ENCODE measurements at regions not wholly inside any gene's neighbourhood (a gene's known extent, or its start where the extent isn't known, plus 50 kb on each side); places are given as distances from the start of the nearest gene placed in this dataset.

DNA sequence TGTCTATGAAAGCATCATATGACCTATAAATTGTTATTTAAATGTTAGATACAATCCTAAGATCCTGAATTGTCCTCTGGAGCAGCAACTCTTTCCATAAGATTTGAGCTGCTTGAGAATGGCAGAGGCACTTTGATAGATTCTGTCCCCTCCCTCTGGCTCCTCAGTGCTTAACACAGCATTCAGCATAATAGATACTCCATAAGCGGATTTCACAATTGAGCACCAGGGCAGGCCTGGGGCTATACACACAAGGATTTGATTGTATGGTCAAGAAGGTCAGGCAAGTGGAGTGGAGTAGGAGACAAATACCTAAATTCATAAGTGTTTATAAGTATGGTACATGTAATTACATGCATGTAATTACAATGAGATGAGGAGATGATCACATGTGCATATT, 96.3 kb downstream of the FOXD1 start:
- TF ChIP-seq EZH2 (IDR thresholded peaks at IDR 0.05): no peak
- TF ChIP-seq POLR2AphosphoS5 (IDR thresholded peaks at IDR 0.05; ENCODE audit: borderline replicate concordance, low read depth, low read length): no peak
